ENCODE measurements at regions not wholly inside any gene's neighbourhood (a gene's known extent, or its start where the extent isn't known, plus 50 kb on each side); places are given as distances from the start of the nearest gene placed in this dataset.

DNA sequence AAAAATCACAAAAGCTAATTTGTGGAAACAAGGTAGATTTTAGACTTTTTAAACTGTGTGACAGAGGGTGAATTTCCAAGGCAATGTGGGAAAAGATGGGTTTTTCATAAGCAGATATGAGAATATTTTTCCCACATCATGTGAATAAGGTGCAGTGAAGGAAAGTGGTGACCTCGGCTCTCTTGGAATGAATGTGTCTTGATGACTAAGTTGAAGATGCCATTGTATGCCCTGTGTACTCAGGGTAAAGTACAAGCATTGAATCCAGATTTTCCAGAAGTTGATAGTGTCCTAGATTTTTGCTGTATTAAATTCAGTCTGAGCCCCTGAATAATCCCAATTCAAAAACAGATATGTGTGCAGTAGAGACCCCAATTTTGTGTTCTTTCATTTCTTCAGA is 442.6 kb upstream of the ADGRL2 start:
- TF ChIP-seq, protein P1, sequence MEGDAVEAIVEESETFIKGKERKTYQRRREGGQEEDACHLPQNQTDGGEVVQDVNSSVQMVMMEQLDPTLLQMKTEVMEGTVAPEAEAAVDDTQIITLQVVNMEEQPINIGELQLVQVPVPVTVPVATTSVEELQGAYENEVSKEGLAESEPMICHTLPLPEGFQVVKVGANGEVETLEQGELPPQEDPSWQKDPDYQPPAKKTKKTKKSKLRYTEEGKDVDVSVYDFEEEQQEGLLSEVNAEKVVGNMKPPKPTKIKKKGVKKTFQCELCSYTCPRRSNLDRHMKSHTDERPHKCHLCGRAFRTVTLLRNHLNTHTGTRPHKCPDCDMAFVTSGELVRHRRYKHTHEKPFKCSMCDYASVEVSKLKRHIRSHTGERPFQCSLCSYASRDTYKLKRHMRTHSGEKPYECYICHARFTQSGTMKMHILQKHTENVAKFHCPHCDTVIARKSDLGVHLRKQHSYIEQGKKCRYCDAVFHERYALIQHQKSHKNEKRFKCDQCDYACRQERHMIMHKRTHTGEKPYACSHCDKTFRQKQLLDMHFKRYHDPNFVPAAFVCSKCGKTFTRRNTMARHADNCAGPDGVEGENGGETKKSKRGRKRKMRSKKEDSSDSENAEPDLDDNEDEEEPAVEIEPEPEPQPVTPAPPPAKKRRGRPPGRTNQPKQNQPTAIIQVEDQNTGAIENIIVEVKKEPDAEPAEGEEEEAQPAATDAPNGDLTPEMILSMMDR (IDR thresholded peaks at IDR 0.05; ENCODE audit: low read depth, low read length, missing input control) = no peak
- TF ChIP-seq JUND (IDR thresholded peaks at IDR 0.05) (no peak), FOXA1 (IDR thresholded peaks at IDR 0.05) (no peak)
- TF ChIP-seq, protein P2, sequence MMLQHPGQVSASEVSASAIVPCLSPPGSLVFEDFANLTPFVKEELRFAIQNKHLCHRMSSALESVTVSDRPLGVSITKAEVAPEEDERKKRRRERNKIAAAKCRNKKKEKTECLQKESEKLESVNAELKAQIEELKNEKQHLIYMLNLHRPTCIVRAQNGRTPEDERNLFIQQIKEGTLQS (IDR thresholded peaks at IDR 0.05) = no peak

Data from liver (tissue), 3 donors.